SK-N-SH (cell line): ENCODE measurements at regions not wholly inside any gene's neighbourhood (a gene's known extent, or its start where the extent isn't known, plus 50 kb on each side); places are given as distances from the start of the nearest gene placed in this dataset.

Experiments used
- CTCF ChIA-PET: fragments of 300-600, 350-600 bp; formaldehyde crosslinking; extraction: SDS; loops from one replicate; lab custom pipeline; 2021; lab: Yijun Ruan, JAX
- POLR2A ChIA-PET: fragments of 350-600 bp; sonication (Branson Sonifier 250); formaldehyde crosslinking; extraction: SDS; loops from one replicate; lab custom pipeline; 2020; ENCODE audit warnings: antibody characterized with exemption, inconsistent platforms; lab: Yijun Ruan, JAX
- DNase-seq: peaks from one replicate; pipeline ENCODE4 v3.0.0; 2012
- H2AFZ ChIP-seq: fragments of 200-600 bp; sonication (generic); 2 replicates; pipeline ENCODE4 v1.8.1; 2016; ENCODE audit warnings: antibody characterized with exemption, mild to moderate bottlenecking, low read depth
- H3F3A ChIP-seq: fragments of 200-600 bp; sonication (generic); replicated peaks from 2 replicates; pipeline ENCODE3; 2016; ENCODE audit warnings: antibody characterized with exemption, mild to moderate bottlenecking; ENCODE audit not compliant: insufficient read depth
- H3K27ac ChIP-seq, 2 experiments: fragments of 200-500 bp in 1 of 2; fragments of 200-600 bp in 1 of 2; sonication (Bioruptor generic) in 1 of 2; sonication (generic), shearing (Covaris generic) in 1 of 2; 2 replicates each; pipeline versions ENCODE4 v1.5.1 to v1.6.1; 2014 to 2016; ENCODE audit warnings: low read depth in 2 of 2, inconsistent platforms in 1 of 2, low read length in 1 of 2, mild to moderate bottlenecking in 1 of 2, mixed read lengths in 1 of 2
- H3K27me3 ChIP-seq: fragments of 200-600 bp; sonication (generic), shearing (Covaris generic); 2 replicates; pipeline ENCODE4 v1.6.1; 2016; ENCODE audit warnings: mixed run types; ENCODE audit not compliant: insufficient read depth
- H3K36me3 ChIP-seq, 2 experiments: fragments of 200-500 bp in 1 of 2; fragments of 200-600 bp in 1 of 2; sonication (Bioruptor generic) in 1 of 2; sonication (generic) in 1 of 2; replicated peaks in 1 of 2; 2 replicates each; pipeline versions ENCODE3 to v1.5.1; 2014 to 2016; ENCODE audit warnings: low read length in 1 of 2, mild to moderate bottlenecking in 1 of 2; ENCODE audit not compliant: insufficient read depth in 2 of 2, control insufficient read depth in 1 of 2
- H3K4me1 ChIP-seq, 2 experiments: fragments of 200-500 bp in 1 of 2; fragments of 200-600 bp in 1 of 2; sonication (Bioruptor generic) in 1 of 2; sonication (generic), shearing (Covaris generic) in 1 of 2; 2 replicates each; pipeline versions ENCODE4 v1.5.1 to v1.6.1; 2014 to 2016; ENCODE audit warnings: low read depth in 1 of 2, low read length in 1 of 2, mixed run types in 1 of 2; ENCODE audit not compliant: insufficient read depth in 2 of 2, control insufficient read depth in 1 of 2
- H3K4me2 ChIP-seq: fragments of 200-600 bp; sonication (generic), shearing (Covaris generic); 2 replicates; pipeline ENCODE4 v1.6.1; 2017; ENCODE audit warnings: mixed run types
- H3K4me3 ChIP-seq, 2 experiments: fragments of 200-500 bp in 1 of 2; fragments of 200-600 bp in 1 of 2; sonication (Bioruptor generic) in 1 of 2; sonication (generic), shearing (Covaris generic) in 1 of 2; 2 replicates each; pipeline versions ENCODE4 v1.5.1 to v1.8.1; 2014 to 2016; ENCODE audit warnings: low read depth in 2 of 2, inconsistent platforms in 1 of 2, low read length in 1 of 2, mild to moderate bottlenecking in 1 of 2, mixed read lengths in 1 of 2, moderate library complexity in 1 of 2
- H3K79me2 ChIP-seq: fragments of 200-600 bp; sonication (generic); 2 replicates; pipeline ENCODE4 v1.8.1; 2017; ENCODE audit warnings: mild to moderate bottlenecking; ENCODE audit not compliant: insufficient read depth
- H3K9ac ChIP-seq: fragments of 200-600 bp; sonication (generic); 2 replicates; pipeline ENCODE4 v1.6.1; 2017; ENCODE audit warnings: mixed run types
- H3K9me2 ChIP-seq: fragments of 200-600 bp; sonication (generic); 2 replicates; pipeline ENCODE4 v1.6.1; 2017; ENCODE audit warnings: mixed run types
- H3K9me3 ChIP-seq: fragments of 200-600 bp; sonication (generic); 2 replicates; pipeline ENCODE4 v1.6.1; 2017; ENCODE audit warnings: mixed run types, mild to moderate bottlenecking, moderate library complexity
- H4K20me1 ChIP-seq: fragments of 200-600 bp; sonication (generic); 2 replicates; pipeline ENCODE4 v1.6.1; 2017; ENCODE audit warnings: mild to moderate bottlenecking, mixed run types; ENCODE audit not compliant: insufficient read depth
- FOXJ3 ChIP-seq: sonication (generic); formaldehyde crosslinking; IDR thresholded peaks from 2 replicates; pipeline ENCODE4 v1.5.1; 2020; ENCODE audit warnings: mild to moderate bottlenecking, missing genetic modification reagents
- FOXM1 ChIP-seq: IDR thresholded peaks from 2 replicates; pipeline ENCODE4 v1.4.0; 2012; ENCODE audit warnings: low read depth, mild to moderate bottlenecking
- GATA2 ChIP-seq: sonication (generic); formaldehyde crosslinking; IDR thresholded peaks from 2 replicates; pipeline ENCODE4 v1.5.0; 2020; ENCODE audit warnings: mild to moderate bottlenecking, missing genetic modification reagents
- MXI1 ChIP-seq: IDR thresholded peaks from 2 replicates; pipeline ENCODE4 v1.6.1; 2012; ENCODE audit warnings: mild to moderate bottlenecking, low read depth, low read length, improper control_type of control experiment
- NRF1 ChIP-seq: IDR thresholded peaks from 2 replicates; pipeline ENCODE4 v1.6.1; 2012; ENCODE audit warnings: low read depth, mild to moderate bottlenecking, low read length
- RFX5 ChIP-seq: IDR thresholded peaks from 2 replicates; pipeline ENCODE4 v1.6.1; 2012; ENCODE audit warnings: mild to moderate bottlenecking, improper control_type of control experiment, low read length
- RXRA ChIP-seq: IDR thresholded peaks from 2 replicates; pipeline ENCODE4 v1.4.0; 2012; ENCODE audit warnings: low read depth, mild to moderate bottlenecking, borderline replicate concordance
- SMC3 ChIP-seq: IDR thresholded peaks from 2 replicates; pipeline ENCODE4 v1.6.1; 2012; ENCODE audit warnings: low read depth, low read length, improper control_type of control experiment
- TCF12 ChIP-seq: IDR thresholded peaks from 2 replicates; pipeline ENCODE4 v1.4.0; 2012
- TEAD4 ChIP-seq: IDR thresholded peaks from 2 replicates; pipeline ENCODE4 v1.4.0; 2012; ENCODE audit warnings: mild to moderate bottlenecking, borderline replicate concordance; ENCODE audit not compliant: insufficient read depth
- WGBS: methylation state at CpG from one replicate; pipeline ENCODE4 v1.1.6; 2017; ENCODE audit warnings: low lambda C conversion rate; 5-methylcytosine and 5-hydroxymethylcytosine counted together
- TF ChIP-seq, protein P1 (sequence below): fragments of 200-600 bp; sonication (generic); IDR thresholded peaks from 2 replicates; pipeline ENCODE4 v1.6.1; 2017; ENCODE audit warnings: antibody characterized with exemption, mild to moderate bottlenecking, moderate library complexity
- TF ChIP-seq, protein P2 (sequence below): IDR thresholded peaks from 2 replicates; pipeline ENCODE4 v1.4.0; 2012; ENCODE audit warnings: low read depth, borderline replicate concordance
- TF ChIP-seq, protein P3 (sequence below): fragments of 150-350 bp; IDR thresholded peaks from 2 replicates; pipeline ENCODE4 v1.6.1; 2016; ENCODE audit warnings: mild to moderate bottlenecking, low read depth, low read length
- TF ChIP-seq, protein P4 (sequence below): fragments of 150-350 bp; IDR thresholded peaks from 2 replicates; pipeline ENCODE4 v1.6.1; 2017; ENCODE audit warnings: antibody characterized with exemption, low read length, low read depth, borderline replicate concordance
- TF ChIP-seq, protein P5 (sequence below): IDR thresholded peaks from 2 replicates; pipeline ENCODE4 v1.4.0; 2012; ENCODE audit warnings: low read depth, borderline replicate concordance
- TF ChIP-seq, protein P6 (sequence below): IDR thresholded peaks from 2 replicates; pipeline ENCODE4 v1.4.0; 2012; ENCODE audit warnings: low read depth

DNA sequence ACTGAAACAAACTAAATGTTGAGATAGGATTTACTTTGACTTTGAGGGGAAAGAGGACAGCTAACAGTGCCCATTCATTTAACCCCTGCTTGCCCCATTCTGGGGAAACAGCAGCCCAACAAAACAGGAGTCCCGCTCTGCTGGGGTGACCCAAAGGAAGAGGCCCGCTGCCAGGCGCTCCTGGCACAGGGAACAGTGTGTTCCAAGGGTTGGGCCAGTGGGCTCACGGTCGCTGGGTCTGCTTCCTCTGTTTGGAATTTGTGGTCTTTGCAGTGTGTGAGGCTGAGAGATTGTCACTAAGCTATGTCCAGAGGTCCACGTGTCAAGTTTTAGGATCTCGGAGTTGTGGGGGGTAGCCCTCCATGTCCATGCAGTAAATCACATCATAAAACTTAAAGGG is 250.4 kb upstream of the C2CD4B start (continued):
- TF ChIP-seq, protein P1, sequence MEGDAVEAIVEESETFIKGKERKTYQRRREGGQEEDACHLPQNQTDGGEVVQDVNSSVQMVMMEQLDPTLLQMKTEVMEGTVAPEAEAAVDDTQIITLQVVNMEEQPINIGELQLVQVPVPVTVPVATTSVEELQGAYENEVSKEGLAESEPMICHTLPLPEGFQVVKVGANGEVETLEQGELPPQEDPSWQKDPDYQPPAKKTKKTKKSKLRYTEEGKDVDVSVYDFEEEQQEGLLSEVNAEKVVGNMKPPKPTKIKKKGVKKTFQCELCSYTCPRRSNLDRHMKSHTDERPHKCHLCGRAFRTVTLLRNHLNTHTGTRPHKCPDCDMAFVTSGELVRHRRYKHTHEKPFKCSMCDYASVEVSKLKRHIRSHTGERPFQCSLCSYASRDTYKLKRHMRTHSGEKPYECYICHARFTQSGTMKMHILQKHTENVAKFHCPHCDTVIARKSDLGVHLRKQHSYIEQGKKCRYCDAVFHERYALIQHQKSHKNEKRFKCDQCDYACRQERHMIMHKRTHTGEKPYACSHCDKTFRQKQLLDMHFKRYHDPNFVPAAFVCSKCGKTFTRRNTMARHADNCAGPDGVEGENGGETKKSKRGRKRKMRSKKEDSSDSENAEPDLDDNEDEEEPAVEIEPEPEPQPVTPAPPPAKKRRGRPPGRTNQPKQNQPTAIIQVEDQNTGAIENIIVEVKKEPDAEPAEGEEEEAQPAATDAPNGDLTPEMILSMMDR: no peak
- TF ChIP-seq SMC3 (no peak), NRF1 (no peak)

DNA sequence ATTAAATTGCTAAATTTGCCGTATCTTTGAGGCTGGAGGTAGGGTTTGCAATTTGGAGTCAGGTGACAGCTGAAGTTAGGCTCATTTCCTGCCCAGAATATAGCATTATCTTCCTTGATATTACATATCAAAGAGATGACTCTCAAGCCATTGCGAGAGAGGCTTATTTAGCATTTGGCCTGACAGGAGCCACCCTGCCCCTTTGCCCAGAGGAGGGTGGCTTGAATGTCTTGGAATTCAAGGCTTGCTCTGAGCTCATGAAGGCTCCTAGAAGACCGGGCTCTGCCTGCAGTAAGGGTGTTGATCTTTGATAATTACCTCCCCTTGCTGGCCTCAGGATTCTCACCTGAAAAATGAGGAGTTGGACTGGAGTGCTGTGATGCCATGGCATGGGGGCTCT is 251.4 kb upstream of the C2CD4B start:
- H3K9ac ChIP-seq: no peak overlapping the region
- H3K4me1 ChIP-seq: peaks cover 20 to 22% of the 10 kb centered on the region in 2 experiments; a peak in 3 of 4 replicates
- no peaks in the 10 kb centered on the region for H3K9me3 ChIP-seq
- H2AFZ ChIP-seq: no peak overlapping the region
- DNase-seq: no peak
- H3K4me2 ChIP-seq: peak overlapping the region; percentile 20; the same call in 1 of the 2 replicates
- no peaks in the 10 kb centered on the region for H3K36me3 ChIP-seq
- no peaks in the 10 kb centered on the region for H3K27me3 ChIP-seq
- CTCF ChIA-PET: no interaction called here
- H3K79me2 ChIP-seq: peaks cover 57% of the 10 kb centered on the region
- 91% methylated on average over 2 of the region's 3 CpGs for WGBS
- no peak overlapping the region for H3K4me3 ChIP-seq
- H4K20me1 ChIP-seq: peaks cover 6% of the 10 kb centered on the region; the same call in 1 of the 2 replicates
- H3K27ac ChIP-seq: no peak overlapping the region
- no peaks in the 10 kb centered on the region for H3K9me2 ChIP-seq
- no peaks in the 10 kb centered on the region for H3F3A ChIP-seq
- POLR2A ChIA-PET: interaction anchor here (0.7 kb wide), 1 partner anchor 21 kb away, joined by 3 read pairs; no protein-coding TSS in a partner anchor
- no peak for TF ChIP-seq GATA2 (CRISPR knock-in tag)
- TF ChIP-seq, protein P2, sequence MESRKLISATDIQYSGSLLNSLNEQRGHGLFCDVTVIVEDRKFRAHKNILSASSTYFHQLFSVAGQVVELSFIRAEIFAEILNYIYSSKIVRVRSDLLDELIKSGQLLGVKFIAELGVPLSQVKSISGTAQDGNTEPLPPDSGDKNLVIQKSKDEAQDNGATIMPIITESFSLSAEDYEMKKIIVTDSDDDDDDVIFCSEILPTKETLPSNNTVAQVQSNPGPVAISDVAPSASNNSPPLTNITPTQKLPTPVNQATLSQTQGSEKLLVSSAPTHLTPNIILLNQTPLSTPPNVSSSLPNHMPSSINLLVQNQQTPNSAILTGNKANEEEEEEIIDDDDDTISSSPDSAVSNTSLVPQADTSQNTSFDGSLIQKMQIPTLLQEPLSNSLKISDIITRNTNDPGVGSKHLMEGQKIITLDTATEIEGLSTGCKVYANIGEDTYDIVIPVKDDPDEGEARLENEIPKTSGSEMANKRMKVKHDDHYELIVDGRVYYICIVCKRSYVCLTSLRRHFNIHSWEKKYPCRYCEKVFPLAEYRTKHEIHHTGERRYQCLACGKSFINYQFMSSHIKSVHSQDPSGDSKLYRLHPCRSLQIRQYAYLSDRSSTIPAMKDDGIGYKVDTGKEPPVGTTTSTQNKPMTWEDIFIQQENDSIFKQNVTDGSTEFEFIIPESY: no peak
- no peak for TF ChIP-seq MXI1
- TF ChIP-seq, protein P3, sequence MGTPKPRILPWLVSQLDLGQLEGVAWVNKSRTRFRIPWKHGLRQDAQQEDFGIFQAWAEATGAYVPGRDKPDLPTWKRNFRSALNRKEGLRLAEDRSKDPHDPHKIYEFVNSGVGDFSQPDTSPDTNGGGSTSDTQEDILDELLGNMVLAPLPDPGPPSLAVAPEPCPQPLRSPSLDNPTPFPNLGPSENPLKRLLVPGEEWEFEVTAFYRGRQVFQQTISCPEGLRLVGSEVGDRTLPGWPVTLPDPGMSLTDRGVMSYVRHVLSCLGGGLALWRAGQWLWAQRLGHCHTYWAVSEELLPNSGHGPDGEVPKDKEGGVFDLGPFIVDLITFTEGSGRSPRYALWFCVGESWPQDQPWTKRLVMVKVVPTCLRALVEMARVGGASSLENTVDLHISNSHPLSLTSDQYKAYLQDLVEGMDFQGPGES: no peak
- no peak for TF ChIP-seq TEAD4
- TF ChIP-seq FOXJ3 (CRISPR knock-in tag): no peak
- TF ChIP-seq, protein P1: no peak
- no peak for TF ChIP-seq RXRA
- TF ChIP-seq, protein P4, sequence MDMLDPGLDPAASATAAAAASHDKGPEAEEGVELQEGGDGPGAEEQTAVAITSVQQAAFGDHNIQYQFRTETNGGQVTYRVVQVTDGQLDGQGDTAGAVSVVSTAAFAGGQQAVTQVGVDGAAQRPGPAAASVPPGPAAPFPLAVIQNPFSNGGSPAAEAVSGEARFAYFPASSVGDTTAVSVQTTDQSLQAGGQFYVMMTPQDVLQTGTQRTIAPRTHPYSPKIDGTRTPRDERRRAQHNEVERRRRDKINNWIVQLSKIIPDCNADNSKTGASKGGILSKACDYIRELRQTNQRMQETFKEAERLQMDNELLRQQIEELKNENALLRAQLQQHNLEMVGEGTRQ: no peak
- TF ChIP-seq, protein P5, sequence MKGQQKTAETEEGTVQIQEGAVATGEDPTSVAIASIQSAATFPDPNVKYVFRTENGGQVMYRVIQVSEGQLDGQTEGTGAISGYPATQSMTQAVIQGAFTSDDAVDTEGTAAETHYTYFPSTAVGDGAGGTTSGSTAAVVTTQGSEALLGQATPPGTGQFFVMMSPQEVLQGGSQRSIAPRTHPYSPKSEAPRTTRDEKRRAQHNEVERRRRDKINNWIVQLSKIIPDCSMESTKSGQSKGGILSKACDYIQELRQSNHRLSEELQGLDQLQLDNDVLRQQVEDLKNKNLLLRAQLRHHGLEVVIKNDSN: no peak
- TF ChIP-seq FOXM1: no peak
- TF ChIP-seq, protein P6, sequence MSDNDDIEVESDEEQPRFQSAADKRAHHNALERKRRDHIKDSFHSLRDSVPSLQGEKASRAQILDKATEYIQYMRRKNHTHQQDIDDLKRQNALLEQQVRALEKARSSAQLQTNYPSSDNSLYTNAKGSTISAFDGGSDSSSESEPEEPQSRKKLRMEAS: no peak
- no peak for TF ChIP-seq RFX5
- TF ChIP-seq TCF12: no peak
